GM18909 (cell line): ENCODE measurements at regions not wholly inside any gene's neighbourhood (a gene's known extent, or its start where the extent isn't known, plus 50 kb on each side); places are given as distances from the start of the nearest gene placed in this dataset.

ENCODE experiments used
- ATAC-seq: cut with Tn5 transposase; IDR thresholded peaks from one replicate; pipeline ENCODE4 v1.9.1; 2021; ENCODE audit warnings: mild to moderate bottlenecking; ENCODE audit not compliant: unreplicated experiment, poor library complexity

DNA sequence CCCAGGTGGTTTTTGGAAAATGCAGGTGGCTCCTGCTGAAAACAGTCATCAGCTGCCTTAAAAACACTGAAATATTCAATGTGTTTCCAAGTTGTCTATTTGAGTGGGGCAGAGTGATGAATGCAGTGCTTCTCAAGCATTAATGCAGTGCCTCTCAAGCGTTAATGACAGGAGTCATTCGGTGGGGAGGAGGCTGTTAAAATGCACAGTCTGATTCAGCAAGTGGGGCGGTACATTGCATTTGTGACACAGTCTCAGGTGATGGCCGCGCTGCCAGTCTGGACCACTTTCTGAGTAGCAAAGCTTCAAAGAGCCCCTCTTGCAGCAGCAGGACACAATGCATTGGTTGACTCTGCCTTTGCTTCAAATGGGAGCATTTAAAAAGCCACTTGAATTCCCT is 231.4 kb upstream of the RGPD4 start:
- no peak for ATAC-seq

DNA sequence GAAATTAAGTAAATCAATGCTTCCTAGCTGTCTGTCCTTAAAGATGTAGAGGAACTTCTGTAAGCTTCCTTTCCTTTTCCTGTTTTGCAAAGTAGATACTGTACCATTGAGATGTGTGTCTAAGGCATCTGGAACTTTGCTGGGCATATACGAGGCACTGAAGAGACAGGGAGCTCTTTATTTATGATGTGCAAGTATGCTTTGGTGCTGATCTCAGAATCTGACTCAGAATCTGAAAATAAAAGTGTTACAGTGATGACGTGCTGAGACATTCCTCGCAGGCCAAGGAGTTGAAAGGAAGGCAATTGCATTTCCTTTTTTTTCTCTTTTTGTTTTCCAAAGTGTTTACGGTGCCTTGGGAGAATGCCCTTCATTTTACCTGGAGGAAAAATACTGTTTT is 230.9 kb upstream of the RGPD4 start:
- ATAC-seq: no peak

DNA sequence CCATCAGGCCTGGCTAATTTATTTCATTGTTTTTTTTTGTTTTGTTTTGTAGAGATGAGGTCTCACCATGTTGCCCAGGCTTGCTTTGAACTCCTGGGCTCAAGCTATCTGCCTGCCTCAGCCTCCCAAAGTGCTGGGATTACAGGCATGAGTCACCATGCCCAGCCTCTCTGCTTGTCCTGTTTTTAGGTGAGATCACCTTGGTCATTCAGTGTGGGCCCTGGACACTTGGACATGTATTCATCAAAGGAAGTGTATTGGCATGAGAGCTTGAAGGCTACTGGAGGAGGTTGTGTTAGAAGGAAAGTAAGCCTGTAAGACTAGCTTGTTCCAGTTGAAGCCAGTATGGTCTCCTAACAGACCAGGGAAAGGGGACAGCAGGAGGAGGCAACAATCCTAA is 229.2 kb upstream of the RGPD4 start:
- no peak for ATAC-seq

DNA sequence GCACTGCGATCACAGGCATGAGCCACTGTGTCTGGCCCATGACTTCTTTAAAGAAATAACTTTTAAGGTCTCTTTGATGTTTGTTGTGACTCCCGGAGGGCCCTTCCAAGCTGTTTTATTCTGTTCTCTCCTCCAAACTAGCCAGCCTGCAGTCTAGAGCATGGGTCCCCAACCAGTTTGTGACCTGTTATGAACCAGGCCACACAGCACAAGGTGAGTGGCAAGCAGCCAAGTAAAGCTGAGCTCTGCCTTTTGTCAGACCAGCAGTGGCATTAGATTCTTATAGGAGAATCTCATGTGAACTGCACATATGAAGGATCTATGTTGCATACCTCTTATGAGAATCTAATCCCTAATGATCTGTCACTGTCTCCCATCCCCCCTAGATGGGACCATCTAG is 223.9 kb upstream of the RGPD4 start:
- ATAC-seq: no peak

DNA sequence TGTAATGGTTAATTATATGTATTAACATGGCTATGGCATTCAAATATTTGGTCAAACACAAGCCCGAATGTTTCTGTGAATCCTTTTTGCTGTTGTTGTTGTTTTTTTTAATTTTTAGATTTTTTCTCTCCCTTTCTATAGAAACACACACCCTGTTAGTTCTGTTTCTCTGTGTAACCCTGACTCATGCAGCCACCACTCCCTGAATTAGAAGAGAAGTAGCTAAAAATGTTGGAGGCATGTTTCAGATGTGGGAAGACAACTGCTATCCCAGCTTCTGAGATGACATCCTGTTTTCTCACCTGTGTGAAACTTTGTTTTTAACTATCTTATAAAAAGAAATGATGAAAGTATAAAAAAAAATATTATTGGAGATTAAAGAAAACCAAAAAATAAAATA is 219.6 kb upstream of the RGPD4 start:
- no peak for ATAC-seq

DNA sequence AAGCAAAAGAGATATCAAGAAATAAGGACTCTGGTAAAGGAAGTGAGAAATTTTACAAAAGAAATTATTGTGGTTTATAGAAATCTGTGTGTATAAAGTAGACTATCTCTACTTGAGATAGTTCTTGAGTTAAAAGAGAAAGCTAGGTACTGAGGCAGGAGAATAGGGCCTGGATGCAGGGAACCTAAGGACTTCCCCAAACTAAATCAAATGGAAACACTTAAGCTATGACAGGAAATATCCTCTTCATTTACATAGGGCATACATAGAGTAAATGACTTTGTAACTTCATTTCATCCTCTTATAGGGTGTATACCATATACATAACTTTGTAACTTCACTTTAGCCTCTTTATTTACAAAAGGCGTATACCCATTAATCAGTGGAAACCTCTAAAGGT is 219.2 kb upstream of the RGPD4 start:
- ATAC-seq: no peak

DNA sequence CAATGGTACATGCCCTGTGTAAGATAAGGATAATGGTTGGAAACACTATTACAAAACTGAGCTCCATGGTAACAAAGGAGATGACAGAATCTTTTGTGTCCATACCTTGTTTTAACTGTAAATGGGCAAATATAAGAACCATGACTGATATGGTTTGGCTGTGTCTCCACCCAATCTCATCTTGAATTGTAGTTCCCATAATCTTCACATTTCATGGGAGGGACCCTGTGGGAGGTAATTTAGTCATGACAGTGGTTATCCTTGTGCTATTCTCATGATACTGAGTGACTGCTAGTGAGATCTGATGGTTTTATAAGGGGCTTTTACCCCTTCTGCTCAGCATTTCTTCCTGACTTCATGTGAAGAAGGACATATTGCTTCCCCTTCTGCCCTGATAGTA is 211.7 kb upstream of the RGPD4 start:
- no peak for ATAC-seq

DNA sequence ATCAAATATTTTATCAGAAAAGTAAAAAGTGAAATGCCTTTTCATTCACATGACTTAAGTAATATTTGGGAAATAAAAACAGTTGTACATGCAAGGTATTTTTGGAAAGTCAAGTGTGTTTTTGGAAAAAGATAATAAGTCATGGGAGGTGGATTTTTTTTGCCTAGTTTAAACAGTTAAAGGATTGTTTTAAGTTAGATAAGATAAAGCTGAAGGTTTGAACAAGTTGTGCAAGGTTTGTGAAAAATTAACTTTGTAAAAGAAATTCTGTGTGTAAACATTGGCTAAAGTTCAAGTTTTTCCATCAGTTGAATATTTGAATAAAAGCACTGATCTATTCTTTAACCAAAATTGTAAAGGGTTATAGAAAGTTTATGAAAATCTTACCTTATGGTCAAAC is 207.9 kb upstream of the RGPD4 start:
- no peak for ATAC-seq

DNA sequence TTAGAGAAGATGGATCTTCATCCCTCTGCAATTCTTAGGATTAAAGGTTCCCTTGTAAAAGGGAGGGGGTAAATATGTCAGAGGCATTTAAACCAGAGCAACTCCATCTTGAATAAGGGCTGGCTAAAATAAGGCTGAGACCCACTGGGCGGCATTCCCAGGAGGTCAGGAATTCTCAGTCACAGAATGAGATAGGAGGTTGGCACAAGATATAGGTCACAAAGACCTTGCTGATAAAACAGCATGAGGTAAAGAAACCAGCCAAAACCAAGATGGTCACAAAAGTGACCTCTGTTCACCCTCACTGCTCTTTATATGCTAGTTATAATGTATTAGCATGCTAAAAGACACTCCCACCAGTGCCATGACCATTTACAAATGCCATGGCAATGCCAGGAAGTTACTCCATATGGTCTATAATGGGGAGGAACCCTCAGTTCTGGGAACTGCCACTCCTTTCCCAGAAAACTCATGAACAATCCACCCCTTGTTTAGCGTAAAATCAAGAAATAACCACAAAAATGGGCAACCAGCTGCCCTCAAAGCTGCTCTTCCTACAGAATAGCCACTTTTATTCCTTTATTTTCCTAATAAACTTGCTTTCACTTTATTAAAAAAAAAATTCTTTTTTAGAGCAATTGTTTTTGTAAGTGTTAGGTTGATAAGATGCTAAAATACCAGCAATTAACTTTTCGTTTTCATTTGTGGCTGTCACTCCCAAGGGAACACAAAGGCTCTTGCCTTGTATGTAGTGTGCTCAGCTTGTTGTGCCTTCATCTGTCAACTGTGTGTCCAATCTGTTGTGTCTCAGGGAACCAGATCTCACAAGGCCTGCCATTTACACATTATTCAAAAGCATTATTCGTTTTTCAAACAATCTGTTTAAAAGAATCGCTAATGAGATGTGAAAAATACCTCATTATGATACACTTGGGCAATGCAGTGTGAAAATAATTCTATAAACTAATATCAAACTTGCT is 205.2 kb upstream of the RGPD4 start:
- no peak for ATAC-seq

DNA sequence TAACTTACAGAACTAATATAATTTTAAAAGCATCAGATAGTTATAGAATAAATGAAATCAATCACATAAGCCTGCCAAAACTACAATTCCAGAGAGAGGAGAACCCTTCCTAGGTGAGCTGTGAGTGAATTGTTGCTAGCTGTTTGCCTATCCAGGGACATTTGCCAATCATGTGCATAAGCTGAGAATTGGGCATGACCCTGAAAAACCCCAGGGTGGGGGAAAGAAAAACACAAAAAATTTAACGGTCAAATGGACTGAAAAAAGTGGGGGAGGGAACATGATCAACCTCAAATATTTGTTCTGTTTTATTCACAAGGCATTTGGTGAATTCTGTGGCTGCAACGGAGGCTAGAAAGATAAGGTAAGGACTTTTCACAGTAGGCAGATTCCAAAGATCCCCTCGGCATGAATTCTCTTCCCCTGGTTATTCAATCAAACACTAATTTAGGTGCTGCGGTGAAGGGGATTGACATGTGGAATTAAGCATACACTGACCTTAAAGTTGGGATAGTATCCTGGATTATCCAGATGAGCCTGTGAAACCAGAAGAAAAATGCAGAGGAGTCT is 203.9 kb upstream of the RGPD4 start:
- no peak for ATAC-seq

DNA sequence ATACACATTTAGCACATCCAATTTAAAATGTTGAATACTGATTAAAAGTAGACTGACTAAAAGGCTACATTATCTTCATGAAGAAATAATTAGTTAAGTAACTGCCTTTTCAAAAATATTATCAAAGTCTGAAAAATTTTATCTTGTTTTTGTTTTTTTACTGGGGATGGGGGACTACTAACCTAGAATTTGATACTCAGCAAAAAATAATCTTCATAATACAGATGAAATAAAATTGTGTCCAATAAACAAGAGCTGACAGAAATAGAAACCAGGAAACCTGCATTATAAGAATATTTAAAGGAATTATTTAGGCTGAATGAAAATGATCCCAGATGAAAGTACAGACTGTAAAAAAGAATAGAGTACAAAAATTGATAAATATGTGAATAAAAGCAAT is 200.7 kb upstream of the RGPD4 start:
- no peak for ATAC-seq

DNA sequence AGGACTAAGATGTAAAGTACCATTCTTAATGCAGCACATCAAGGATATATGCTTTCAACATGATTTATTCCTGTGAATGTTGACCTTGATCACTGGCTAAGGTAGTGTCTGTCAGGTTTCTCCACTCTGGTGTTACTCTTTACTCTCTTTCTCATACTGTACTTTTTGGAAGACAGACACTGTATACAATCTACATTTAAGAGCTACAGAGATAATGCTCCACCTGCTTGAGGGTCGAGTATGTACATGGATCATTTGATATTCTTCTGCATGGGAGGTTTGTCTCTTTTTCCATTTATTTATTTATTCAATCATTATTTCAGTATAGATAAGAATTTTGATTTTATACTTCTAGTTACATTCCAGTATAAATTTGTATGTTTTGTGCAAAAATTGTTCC is 199.5 kb upstream of the RGPD4 start:
- no peak for ATAC-seq

DNA sequence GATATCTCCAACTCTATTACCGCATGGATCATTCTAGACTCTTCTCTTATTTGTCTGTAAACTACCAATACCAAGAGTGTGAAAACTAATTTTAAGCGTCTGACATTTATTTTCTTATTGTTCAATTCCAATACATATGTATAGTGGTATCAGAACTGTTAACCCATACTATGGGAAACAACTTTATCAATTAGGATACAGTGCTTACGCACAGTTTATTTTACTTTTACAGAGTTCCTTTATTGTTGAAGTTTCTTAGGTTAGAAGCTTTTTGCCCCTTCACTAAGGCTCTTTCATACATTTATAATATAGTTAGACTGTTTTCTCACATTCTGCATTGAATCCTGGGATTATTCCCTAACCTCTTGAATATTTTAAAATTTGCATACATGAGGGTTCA is 198.8 kb upstream of the RGPD4 start:
- ATAC-seq: no peak

DNA sequence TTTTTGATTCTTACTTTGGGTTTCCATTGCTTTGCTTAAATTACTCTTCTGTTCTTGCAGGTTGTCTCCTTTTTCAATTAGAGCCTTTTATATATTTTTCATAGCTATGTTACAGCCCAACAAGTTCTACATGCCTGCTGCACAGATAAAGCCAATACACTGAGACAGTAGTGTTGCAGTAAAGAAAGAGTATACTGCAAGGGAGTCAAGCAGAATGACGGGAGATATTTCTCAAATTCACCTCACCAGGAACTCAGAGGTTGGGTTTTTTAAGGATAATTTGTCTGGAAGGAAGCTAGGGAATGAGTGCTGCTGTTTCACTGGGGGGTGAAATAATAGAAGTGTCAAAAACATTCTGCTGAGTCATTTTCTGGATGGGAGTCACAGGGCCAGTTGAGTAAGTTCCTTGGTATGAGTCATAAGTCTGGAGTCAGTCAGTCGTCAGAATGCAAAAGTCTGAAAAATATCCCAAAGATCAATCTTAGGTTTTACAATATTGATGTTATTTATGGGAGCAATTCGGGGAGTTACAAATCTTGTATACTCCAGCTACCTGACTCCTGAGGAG is 193.0 kb upstream of the RGPD4 start:
- ATAC-seq: no peak

DNA sequence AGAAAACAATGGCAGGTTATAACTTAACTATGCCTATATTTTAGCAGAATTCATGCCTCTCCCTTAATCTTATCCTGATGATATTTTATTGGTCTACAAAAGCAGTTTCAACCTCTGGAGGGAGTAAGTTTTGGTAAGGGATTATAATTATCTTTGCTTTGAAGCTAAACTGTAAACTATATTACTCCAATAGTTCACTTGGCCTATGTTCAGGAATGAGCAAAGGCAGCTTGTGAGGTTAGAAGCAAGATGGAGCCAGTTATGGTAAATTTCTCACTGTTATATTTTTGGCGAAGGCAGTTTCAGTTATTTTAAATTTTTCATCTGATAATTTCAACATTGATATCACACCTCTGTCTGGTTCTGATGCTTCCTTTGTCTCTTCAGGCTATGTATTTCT is 192.5 kb upstream of the RGPD4 start:
- ATAC-seq: no peak

DNA sequence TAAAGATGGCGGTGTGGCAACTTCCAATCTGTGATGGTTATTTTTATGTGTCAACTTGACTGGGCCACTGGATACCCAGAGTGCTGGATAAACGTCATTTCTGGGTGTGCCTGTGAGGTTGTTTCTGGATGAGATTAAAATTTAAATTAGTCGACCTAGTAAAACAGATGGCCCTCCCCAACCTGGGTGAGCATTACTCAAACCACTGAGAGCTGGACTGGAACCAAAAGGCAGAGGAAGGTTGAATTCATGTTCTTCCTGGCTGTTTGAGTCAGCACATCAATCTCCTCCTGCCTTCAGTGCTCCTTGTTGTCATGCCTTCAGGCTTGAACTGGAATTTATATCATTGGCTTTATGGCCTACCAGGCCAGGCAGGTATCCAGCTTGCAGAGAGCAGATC is 190.8 kb upstream of the RGPD4 start:
- ATAC-seq: no peak

DNA sequence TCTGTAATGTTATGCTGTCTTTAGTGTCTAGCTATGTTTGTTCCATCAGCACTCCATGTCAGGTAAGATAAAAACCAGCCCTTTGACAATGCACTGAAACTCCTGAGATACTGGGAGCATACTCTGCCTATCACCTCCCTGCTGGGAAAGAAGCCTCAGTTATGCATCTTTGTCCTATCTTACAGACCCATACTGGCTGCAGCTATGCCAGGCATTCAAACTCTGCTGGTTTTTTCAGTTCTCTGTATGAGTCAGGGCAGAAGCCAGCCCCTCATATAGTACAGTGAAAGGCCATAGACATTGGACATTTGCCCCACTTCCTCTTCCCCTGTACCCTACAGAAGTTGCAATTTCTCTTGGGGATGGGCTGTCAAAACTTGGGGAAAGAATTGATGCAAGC is 181.1 kb upstream of the RGPD4 start:
- no peak for ATAC-seq

DNA sequence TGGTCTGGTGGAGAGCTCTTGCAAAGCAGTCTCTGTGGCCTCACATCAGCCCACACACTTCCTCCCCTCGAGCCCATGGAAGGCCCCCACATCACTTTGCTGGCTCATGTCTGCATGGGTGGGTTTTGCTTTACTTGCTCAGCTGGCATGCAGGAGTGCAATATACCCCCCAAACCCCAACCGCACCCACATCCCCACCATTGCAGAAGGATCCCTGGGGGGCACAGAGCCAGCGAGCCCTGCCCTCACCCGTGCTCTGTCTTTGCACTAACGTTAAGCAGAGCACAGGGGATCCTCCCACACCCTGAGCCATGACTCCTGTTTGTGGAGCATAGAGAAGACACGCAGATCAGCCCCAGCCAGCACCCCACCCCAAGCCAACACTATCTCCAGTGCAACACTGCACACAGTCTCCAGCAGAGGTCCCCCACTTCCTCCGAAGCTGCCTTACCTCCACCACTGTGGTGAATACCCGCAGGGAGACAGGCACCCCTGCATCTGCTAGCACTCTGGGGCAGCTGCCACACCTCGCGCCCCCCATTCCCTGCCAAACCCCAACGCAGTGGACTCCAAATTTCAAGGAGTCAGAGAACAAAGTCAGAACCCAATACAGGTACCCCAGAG is 177.8 kb upstream of the RGPD4 start:
- no peak for ATAC-seq

DNA sequence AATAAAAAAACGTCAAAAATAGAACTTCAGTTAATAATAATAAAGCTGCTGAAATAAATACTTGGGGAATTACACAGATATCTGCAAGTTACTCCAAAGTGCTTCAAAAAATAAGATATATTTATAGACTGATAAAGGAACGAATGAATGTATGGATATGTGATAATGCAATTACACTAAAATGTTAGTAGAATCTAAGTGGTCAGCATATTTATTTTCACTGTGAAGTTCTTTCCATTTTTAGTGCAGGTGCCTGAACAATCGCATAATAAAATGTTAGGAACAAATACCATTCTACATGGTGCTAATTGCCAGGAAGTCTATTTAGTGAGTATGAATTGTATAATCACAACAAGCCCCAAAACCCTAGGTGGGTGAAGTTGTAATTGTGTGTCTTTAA is 169.6 kb upstream of the RGPD4 start:
- no peak for ATAC-seq

DNA sequence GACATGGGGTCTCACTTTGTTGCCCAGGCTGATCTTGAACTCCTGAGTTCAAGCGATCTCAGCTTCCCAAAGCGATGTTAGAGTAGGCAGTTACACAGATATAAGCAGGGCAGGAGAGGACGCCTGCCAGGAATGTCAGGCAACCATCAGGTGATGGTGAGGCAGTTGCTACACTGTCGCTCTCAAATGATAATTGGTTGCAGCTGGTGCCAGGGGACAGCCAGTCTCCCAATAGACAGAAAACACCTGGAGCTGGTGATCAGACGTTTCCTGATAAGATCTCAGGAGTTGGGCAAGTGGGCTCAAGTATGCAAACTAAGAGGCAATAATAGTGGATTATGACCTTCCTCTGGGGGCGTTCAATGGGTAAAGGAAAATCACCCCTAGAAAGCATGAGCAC is 163.1 kb upstream of the RGPD4 start:
- no peak for ATAC-seq

DNA sequence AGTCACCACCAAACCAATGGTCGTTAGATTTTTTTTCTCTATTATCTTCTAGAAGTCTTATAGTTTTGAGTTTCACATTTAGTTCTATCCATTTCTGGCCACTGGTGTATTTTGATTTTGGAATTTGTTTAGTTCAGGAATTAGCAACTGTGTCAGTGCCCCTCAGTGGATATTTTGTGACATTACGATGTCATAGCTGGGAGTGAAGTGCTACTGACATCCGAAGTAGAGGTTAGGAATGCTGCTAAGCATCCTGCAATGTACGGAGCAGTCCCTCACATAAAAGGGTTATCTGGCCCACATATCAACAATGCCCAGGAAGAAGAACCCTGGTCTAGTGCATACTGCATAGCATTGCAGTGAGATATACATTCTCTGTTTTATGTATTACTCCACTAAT is 157.4 kb upstream of the RGPD4 start:
- no peak for ATAC-seq
